WTC11 (cell line): ENCODE measurements at regions not wholly inside any gene's neighbourhood (a gene's known extent, or its start where the extent isn't known, plus 50 kb on each side); places are given as distances from the start of the nearest gene placed in this dataset.

ENCODE experiments used
- ATAC-seq: fragments of 200-7000 bp; cut with Tn5 transposase; 2 replicates; pipeline ENCODE4 v1.10.0; 2021; ENCODE audit warnings: mild to moderate bottlenecking, moderate library complexity
- CTCF ChIA-PET: fragments of 300-600 bp; sonication (Branson Sonifier 250); formaldehyde crosslinking; loops from one replicate; lab custom pipeline; 2021; ENCODE audit warnings: antibody characterized with exemption; lab: Charles Lee
- POLR2A ChIA-PET: fragments of 350-600 bp; sonication (Branson Sonifier 250); formaldehyde crosslinking; loops from one replicate; lab custom pipeline; 2021; ENCODE audit warnings: antibody characterized with exemption; lab: Charles Lee
- DNase-seq: peaks from one replicate; pipeline ENCODE4 v3.0.0; 2021; ENCODE audit warnings: low spot score
- H3K27ac Mint-ChIP-seq: 2 replicates; pipeline ENCODE4 v1.8.0; 2021; ENCODE audit warnings: mixed read lengths
- H3K27me3 Mint-ChIP-seq: 2 replicates; pipeline ENCODE4 v1.8.0; 2021; ENCODE audit warnings: low read depth, mild to moderate bottlenecking, moderate library complexity, mixed read lengths
- H3K36me3 Mint-ChIP-seq: 2 replicates; pipeline ENCODE4 v1.8.0; 2021; ENCODE audit warnings: mixed read lengths
- H3K4me1 Mint-ChIP-seq: 2 replicates; pipeline ENCODE4 v1.8.0; 2022; ENCODE audit warnings: mixed read lengths
- H3K4me3 Mint-ChIP-seq: 2 replicates; pipeline ENCODE4 v1.8.0; 2021; ENCODE audit warnings: mild to moderate bottlenecking, moderate library complexity, mixed read lengths
- H3K9me3 Mint-ChIP-seq: 2 replicates; pipeline ENCODE4 v1.8.0; 2021; ENCODE audit warnings: mixed read lengths
- CREB1 ChIP-seq: sonication (generic); formaldehyde crosslinking; IDR thresholded peaks from 2 replicates; pipeline ENCODE4 v1.8.0; 2023; ENCODE audit warnings: mild to moderate bottlenecking, missing genetic modification reagents
- E2F5 ChIP-seq: sonication (generic); formaldehyde crosslinking; IDR thresholded peaks from 2 replicates; pipeline ENCODE4 v1.8.1; 2022; ENCODE audit warnings: mild to moderate bottlenecking, moderate library complexity, missing genetic modification reagents
- EMX1 ChIP-seq: fragments of 250-450 bp; sonication (Bioruptor Pico); IDR thresholded peaks from 2 replicates; pipeline ENCODE4 v1.8.0; 2021; ENCODE audit warnings: mild to moderate bottlenecking
- HMGXB4 ChIP-seq: sonication (generic); formaldehyde crosslinking; IDR thresholded peaks from 2 replicates; pipeline ENCODE4 v1.8.1; 2023; ENCODE audit warnings: mild to moderate bottlenecking, moderate library complexity, missing genetic modification reagents
- IRF1 ChIP-seq: sonication (generic); formaldehyde crosslinking; IDR thresholded peaks from 2 replicates; pipeline ENCODE4 v1.8.0; 2023; ENCODE audit warnings: missing genetic modification reagents
- JAZF1 ChIP-seq: fragments of 250-450 bp; sonication (Bioruptor Pico); IDR thresholded peaks from 2 replicates; pipeline ENCODE4 v1.9.0; 2021; ENCODE audit warnings: moderate library complexity, mild to moderate bottlenecking, inconsistent platforms
- NFATC4 ChIP-seq: fragments of 250-450 bp; sonication (Bioruptor Pico); IDR thresholded peaks from 2 replicates; pipeline ENCODE4 v1.9.0; 2021; ENCODE audit warnings: mild to moderate bottlenecking
- OVOL2 ChIP-seq: fragments of 250-450 bp; sonication (Bioruptor Pico); IDR thresholded peaks from 2 replicates; pipeline ENCODE4 v1.9.0; 2021; ENCODE audit warnings: mild to moderate bottlenecking, borderline replicate concordance
- PREB ChIP-seq: sonication (generic); formaldehyde crosslinking; IDR thresholded peaks from 2 replicates; pipeline ENCODE4 v1.8.1; 2022; ENCODE audit warnings: mild to moderate bottlenecking, missing genetic modification reagents, moderate library complexity, borderline replicate concordance
- RELA ChIP-seq: sonication (generic); formaldehyde crosslinking; IDR thresholded peaks from 2 replicates; pipeline ENCODE4 v1.8.1; 2022; ENCODE audit warnings: missing genetic modification reagents, mild to moderate bottlenecking, borderline replicate concordance
- SOX15 ChIP-seq: fragments of 250-450 bp; sonication (Bioruptor Pico); IDR thresholded peaks from 2 replicates; pipeline ENCODE4 v1.9.0; 2021; ENCODE audit warnings: mild to moderate bottlenecking
- SP1 ChIP-seq: sonication (generic); formaldehyde crosslinking; conservative IDR thresholded peaks from 2 replicates; pipeline ENCODE4 v1.8.1; 2022; ENCODE audit warnings: missing genetic modification reagents
- TEAD4 ChIP-seq: sonication (generic); formaldehyde crosslinking; IDR thresholded peaks from 2 replicates; pipeline ENCODE4 v1.8.0; 2022; ENCODE audit warnings: mild to moderate bottlenecking, missing genetic modification reagents
- TP53 ChIP-seq: sonication (generic); formaldehyde crosslinking; IDR thresholded peaks from 2 replicates; pipeline ENCODE4 v1.8.1; 2023; ENCODE audit warnings: mild to moderate bottlenecking, missing genetic modification reagents
- ZMAT4 ChIP-seq: fragments of 250-450 bp; sonication (Bioruptor Pico); IDR thresholded peaks from 2 replicates; pipeline ENCODE4 v1.9.0; 2021; ENCODE audit warnings: mild to moderate bottlenecking
- ZNF532 ChIP-seq: fragments of 250-450 bp; sonication (Bioruptor Pico); IDR thresholded peaks from 2 replicates; pipeline ENCODE4 v1.9.0; 2021; ENCODE audit warnings: mild to moderate bottlenecking, borderline replicate concordance
- TF ChIP-seq, protein P1 (sequence below): fragments of 250-450 bp; sonication (Bioruptor Pico); IDR thresholded peaks from 2 replicates; pipeline ENCODE4 v2.1.2; 2022; ENCODE audit warnings: mild to moderate bottlenecking, moderate library complexity
- TF ChIP-seq, protein P2 (sequence below): sonication (generic); formaldehyde crosslinking; IDR thresholded peaks from 2 replicates; pipeline ENCODE4 v1.8.0; 2023; ENCODE audit warnings: missing genetic modification reagents, mild to moderate bottlenecking, borderline replicate concordance

DNA sequence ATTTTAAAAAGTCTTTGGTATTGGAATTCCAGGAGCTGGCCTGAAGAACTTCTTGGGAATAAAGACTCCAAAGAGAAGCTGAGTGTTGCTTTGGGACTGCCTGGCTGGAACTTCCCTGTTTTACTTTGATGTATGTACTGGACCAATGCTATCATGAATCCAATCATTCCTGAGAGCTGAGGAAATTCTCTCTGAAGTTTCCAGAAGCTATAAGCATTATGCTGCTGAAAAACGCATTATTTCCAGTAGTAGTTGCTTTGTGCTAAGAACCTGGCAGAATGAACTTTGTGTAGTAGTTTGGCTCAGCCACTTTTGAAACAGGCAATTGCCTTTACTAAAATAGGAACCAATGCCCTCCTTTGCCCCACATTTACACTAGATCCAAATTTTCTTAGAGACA is 260.7 kb downstream of the HLX start:
- H3K9me3 Mint-ChIP-seq, result peaks cover 10% of the 10 kb centered on the region

DNA sequence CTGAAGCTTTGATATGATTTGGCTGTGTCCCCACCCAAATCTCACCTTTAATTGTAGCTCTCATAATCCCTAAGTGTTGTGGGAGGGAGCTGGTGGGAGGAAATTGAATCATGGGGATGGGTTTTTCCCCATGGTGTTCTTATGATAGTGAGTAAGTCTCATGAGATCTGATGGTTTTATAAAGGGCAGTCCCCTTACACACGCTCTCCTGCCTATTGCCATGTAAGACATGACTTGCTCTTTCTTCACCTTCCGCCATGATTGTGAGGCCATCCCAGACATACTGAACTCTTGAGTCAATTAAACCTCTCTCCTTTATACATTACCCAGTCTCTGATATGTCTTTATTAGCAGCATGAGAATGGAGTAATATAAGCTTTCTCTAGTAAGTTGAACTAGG is 261.9 kb downstream of the HLX start:
- no peaks in the 10 kb centered on the region for H3K27me3 Mint-ChIP-seq
- peaks cover 10% of the 10 kb centered on the region for H3K9me3 Mint-ChIP-seq
- CTCF ChIA-PET, result no interaction called here
- POLR2A ChIA-PET, result no interaction called here
- H3K27ac Mint-ChIP-seq, result no peak overlapping the region
- H3K4me3 Mint-ChIP-seq, result no peak overlapping the region
- ATAC-seq (no peak), DNase-seq (no peak)
- H3K36me3 Mint-ChIP-seq, result no peaks in the 10 kb centered on the region
- H3K4me1 Mint-ChIP-seq, result no peaks in the 10 kb centered on the region
- TF ChIP-seq, protein P1, sequence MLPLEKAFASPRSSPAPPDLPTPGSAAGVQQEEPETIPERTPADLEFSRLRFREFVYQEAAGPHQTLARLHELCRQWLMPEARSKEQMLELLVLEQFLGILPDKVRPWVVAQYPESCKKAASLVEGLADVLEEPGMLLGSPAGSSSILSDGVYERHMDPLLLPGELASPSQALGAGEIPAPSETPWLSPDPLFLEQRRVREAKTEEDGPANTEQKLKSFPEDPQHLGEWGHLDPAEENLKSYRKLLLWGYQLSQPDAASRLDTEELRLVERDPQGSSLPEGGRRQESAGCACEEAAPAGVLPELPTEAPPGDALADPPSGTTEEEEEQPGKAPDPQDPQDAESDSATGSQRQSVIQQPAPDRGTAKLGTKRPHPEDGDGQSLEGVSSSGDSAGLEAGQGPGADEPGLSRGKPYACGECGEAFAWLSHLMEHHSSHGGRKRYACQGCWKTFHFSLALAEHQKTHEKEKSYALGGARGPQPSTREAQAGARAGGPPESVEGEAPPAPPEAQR (CRISPR knock-in tag), result no peak
- TF ChIP-seq TP53 (CRISPR knock-in tag), result no peak
- TF ChIP-seq HMGXB4 (CRISPR knock-in tag), result no peak
- no peak for TF ChIP-seq ZMAT4 (CRISPR knock-in tag)
- TF ChIP-seq RELA, result no peak
- no peak for TF ChIP-seq ZNF532 (CRISPR knock-in tag)
- no peak for TF ChIP-seq JAZF1
- TF ChIP-seq PREB, result no peak
- no peak for TF ChIP-seq OVOL2
- no peak for TF ChIP-seq NFATC4 (CRISPR knock-in tag)
- no peak for TF ChIP-seq TEAD4
- TF ChIP-seq SOX15 (CRISPR knock-in tag), result no peak
- TF ChIP-seq IRF1 (CRISPR knock-in tag), result no peak

More for the DNA sequence above, 260.7 kb downstream of the HLX start:
- CTCF ChIA-PET, result no interaction called here
- Mint-ChIP-seq H3K27me3 (no peaks in the 10 kb centered on the region), H3K27ac (no peak overlapping the region), H3K4me3 (no peak overlapping the region)
- TF ChIP-seq EMX1 (CRISPR knock-in tag) (no peak), E2F5 (no peak), SP1 (no peak), CREB1 (CRISPR knock-in tag) (no peak)
- TF ChIP-seq, protein P2, sequence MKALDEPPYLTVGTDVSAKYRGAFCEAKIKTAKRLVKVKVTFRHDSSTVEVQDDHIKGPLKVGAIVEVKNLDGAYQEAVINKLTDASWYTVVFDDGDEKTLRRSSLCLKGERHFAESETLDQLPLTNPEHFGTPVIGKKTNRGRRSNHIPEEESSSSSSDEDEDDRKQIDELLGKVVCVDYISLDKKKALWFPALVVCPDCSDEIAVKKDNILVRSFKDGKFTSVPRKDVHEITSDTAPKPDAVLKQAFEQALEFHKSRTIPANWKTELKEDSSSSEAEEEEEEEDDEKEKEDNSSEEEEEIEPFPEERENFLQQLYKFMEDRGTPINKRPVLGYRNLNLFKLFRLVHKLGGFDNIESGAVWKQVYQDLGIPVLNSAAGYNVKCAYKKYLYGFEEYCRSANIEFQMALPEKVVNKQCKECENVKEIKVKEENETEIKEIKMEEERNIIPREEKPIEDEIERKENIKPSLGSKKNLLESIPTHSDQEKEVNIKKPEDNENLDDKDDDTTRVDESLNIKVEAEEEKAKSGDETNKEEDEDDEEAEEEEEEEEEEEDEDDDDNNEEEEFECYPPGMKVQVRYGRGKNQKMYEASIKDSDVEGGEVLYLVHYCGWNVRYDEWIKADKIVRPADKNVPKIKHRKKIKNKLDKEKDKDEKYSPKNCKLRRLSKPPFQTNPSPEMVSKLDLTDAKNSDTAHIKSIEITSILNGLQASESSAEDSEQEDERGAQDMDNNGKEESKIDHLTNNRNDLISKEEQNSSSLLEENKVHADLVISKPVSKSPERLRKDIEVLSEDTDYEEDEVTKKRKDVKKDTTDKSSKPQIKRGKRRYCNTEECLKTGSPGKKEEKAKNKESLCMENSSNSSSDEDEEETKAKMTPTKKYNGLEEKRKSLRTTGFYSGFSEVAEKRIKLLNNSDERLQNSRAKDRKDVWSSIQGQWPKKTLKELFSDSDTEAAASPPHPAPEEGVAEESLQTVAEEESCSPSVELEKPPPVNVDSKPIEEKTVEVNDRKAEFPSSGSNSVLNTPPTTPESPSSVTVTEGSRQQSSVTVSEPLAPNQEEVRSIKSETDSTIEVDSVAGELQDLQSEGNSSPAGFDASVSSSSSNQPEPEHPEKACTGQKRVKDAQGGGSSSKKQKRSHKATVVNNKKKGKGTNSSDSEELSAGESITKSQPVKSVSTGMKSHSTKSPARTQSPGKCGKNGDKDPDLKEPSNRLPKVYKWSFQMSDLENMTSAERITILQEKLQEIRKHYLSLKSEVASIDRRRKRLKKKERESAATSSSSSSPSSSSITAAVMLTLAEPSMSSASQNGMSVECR (CRISPR knock-in tag), result no peak
- TF ChIP-seq, all 79 proteins: peak for 0
- POLR2A ChIA-PET, result interaction anchor here (0.6 kb wide), 1 partner anchor 56 kb away, joined by 3 read pairs; no protein-coding TSS in a partner anchor
- Mint-ChIP-seq H3K4me1 (no peaks in the 10 kb centered on the region), H3K36me3 (no peaks in the 10 kb centered on the region)
- DNase-seq, result no peak
- ATAC-seq, result no peak
